Spleen (tissue), 11 donors: ENCODE measurements at regions not wholly inside any gene's neighbourhood (a gene's known extent, or its start where the extent isn't known, plus 50 kb on each side); places are given as distances from the start of the nearest gene placed in this dataset.

Source experiments
- DNase-seq: peaks from one replicate; pipeline ENCODE4 v3.0.0-alpha.2; 2020
- H3K27ac ChIP-seq, 8 donors: fragments of 200-600 bp; sonication (generic) in 7 of 8; 1 replicate in 4 of 8; 2 replicates in 4 of 8; pipeline versions ENCODE4 v1.5.0 to v1.8.0; 2016 to 2021; ENCODE audit warnings: inconsistent platforms in 4 of 8, mild to moderate bottlenecking in 4 of 8, moderate library complexity in 1 of 8
- H3K27me3 ChIP-seq, 7 donors: fragments of 200-600 bp; sonication (generic) in 6 of 7; replicated peaks in 1 of 7; 1 replicate in 4 of 7; 2 replicates in 3 of 7; pipeline versions ENCODE4 v1.5.0 to v1.8.0; 2016 to 2021; ENCODE audit warnings: inconsistent platforms in 3 of 7, mild to moderate bottlenecking in 1 of 7
- H3K36me3 ChIP-seq, 6 donors: fragments of 200-600 bp; sonication (generic) in 5 of 6; 1 replicate in 4 of 6; 2 replicates in 2 of 6; pipeline versions ENCODE4 v1.5.0 to v1.8.0; 2016 to 2021; ENCODE audit warnings: inconsistent platforms in 2 of 6
- H3K4me1 ChIP-seq, 6 donors: fragments of 200-600 bp; sonication (generic) in 5 of 6; 1 replicate in 3 of 6; 2 replicates in 3 of 6; pipeline versions ENCODE4 v1.5.0 to v1.8.0; 2016 to 2021; ENCODE audit warnings: inconsistent platforms in 3 of 6
- H3K4me3 ChIP-seq, 8 donors: fragments of 200-600 bp; sonication (generic) in 7 of 8; 1 replicate in 4 of 8; 2 replicates in 4 of 8; pipeline versions ENCODE4 v1.5.0 to v1.8.0; 2016 to 2021; ENCODE audit warnings: inconsistent platforms in 4 of 8, mild to moderate bottlenecking in 4 of 8, moderate library complexity in 2 of 8
- H3K9me3 ChIP-seq, 8 donors: fragments of 200-600 bp; sonication (generic) in 7 of 8; 1 replicate in 4 of 8; 2 replicates in 4 of 8; pipeline versions ENCODE4 v1.5.0 to v1.8.0; 2016 to 2021; ENCODE audit warnings: inconsistent platforms in 4 of 8
- CTCF ChIP-seq, 11 experiments: fragments of 200-600 bp in 7 of 11; fragments of 450-650 bp in 4 of 11; sonication (generic) in 4 of 11; IDR thresholded peaks in 8 of 11; conservative IDR thresholded peaks in 3 of 11; 1 replicate in 7 of 11; 2 replicates in 4 of 11; pipeline versions ENCODE4 v1.4.0 to v1.8.0; 2016 to 2021; ENCODE audit warnings: antibody characterized with exemption in 11 of 11, inconsistent platforms in 4 of 11, mild to moderate bottlenecking in 1 of 11
- POLR2A ChIP-seq, 3 donors: fragments of 450-650 bp; IDR thresholded peaks; one replicate each; pipeline ENCODE4 v1.5.1; 2017; ENCODE audit warnings: antibody characterized with exemption in 3 of 3, mild to moderate bottlenecking in 1 of 3
- POLR2AphosphoS5 ChIP-seq, 3 donors: sonication (generic); formaldehyde crosslinking; IDR thresholded peaks; one replicate each; pipeline ENCODE4 v1.5.1; 2017; ENCODE audit warnings: antibody characterized with exemption in 3 of 3
- WGBS, 5 donors: extraction: QIAGEN DNeasy Blood & Tissue Kit in 3 of 5; methylation state at CpG; one replicate each; pipeline versions ENCODE4 v1.1.5 to v1.1.7; 2013 to 2018; 5-methylcytosine and 5-hydroxymethylcytosine counted together
- intact Hi-C: fragments of 100-400 bp; cut with DNase I; formaldehyde crosslinking; loops from one replicate; pipeline ENCODE4 v1.15.0; 2023; ENCODE audit warnings: low total_unique reads
- donor health status: healthy with polysubstance abuse.
- donor health status: DM: no; HTN: no; CAD: no; lungs with moderate emphysema.
- donor health status: DM: no; HTN: no; CAD: no.
- donor health status: Bipolar disorder and iron deficiency.
- donor health status: healthy.
- donor health status: DM: no; HTN: no; CAD: no.
- donor health status: DM: yes; HTN: yes; CAD: no.

- H3K36me3 ChIP-seq, result no peaks in the 10 kb centered on the region
- H3K27ac ChIP-seq, result no peak overlapping the region
- H3K4me3 ChIP-seq, result no peak overlapping the region
- DNase-seq, result no peak
- H3K27me3 ChIP-seq, result peaks cover 0 to 17% (median 0%) of the 10 kb centered on the region in 7 donors
- no peaks in the 10 kb centered on the region for H3K4me1 ChIP-seq
- intact Hi-C loops, result no loop called here
- H3K9me3 ChIP-seq, result no peaks in the 10 kb centered on the region
- TF ChIP-seq POLR2AphosphoS5 (IDR thresholded peaks at IDR 0.05), result no peak
- TF ChIP-seq CTCF (IDR thresholded peaks at IDR 0.05 in 8 of 11, conservative IDR thresholded peaks at IDR 0.05 in 3 of 11), result no peak
- TF ChIP-seq POLR2A (IDR thresholded peaks at IDR 0.05), result no peak
- WGBS, 5 donors, result 80 to 100% (median 90%) methylated on average over 1 of the region's 1 CpG
Observed at GRCh38 chr9:99354104-99354503, 132.0 kb downstream of the SEC61B start.

DNA sequence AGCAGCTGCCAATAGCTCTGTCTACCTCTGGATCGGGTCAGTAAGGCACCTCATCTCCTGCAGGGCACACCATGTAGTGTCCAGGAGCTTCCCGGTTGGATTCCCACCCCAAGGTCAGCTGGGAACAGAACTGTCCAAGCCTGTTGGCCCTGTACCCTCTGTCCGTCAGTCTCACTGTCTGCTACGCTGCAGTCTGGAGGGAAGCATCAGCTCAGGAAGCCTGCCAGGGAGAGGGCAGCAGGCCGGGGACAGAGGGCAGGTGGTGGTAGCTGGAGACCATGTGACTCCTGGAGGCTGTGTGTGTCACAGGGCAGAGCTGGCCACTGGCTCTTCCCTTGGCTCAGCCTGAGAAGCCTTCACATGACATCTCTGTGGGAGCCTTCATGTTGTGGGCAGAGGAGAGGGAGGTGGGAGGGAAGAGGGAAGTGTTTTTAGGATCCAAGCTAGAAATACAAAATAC, 134.5 kb downstream of the SEC61B start:
- DNase-seq, result no peak
- Histone ChIP-seq H3K4me1 (no peaks in the 10 kb centered on the region), H3K9me3 (no peaks in the 10 kb centered on the region), H3K4me3 (no peak overlapping the region), H3K36me3 (no peaks in the 10 kb centered on the region), H3K27me3 (peaks cover 0 to 42% (median 5%) of the 10 kb centered on the region in 7 donors), H3K27ac (no peak overlapping the region)
- 73 to 75% (median 73%) methylated on average over 5 of the region's 5 CpGs; no CpG with 5 or more reads in 1 of the 5 donors for WGBS, 5 donors
- intact Hi-C loops, result no loop called here
- TF ChIP-seq POLR2AphosphoS5 (IDR thresholded peaks at IDR 0.05) (no peak), POLR2A (IDR thresholded peaks at IDR 0.05) (no peak), CTCF (IDR thresholded peaks at IDR 0.05 in 8 of 11, conservative IDR thresholded peaks at IDR 0.05 in 3 of 11) (no peak)

DNA sequence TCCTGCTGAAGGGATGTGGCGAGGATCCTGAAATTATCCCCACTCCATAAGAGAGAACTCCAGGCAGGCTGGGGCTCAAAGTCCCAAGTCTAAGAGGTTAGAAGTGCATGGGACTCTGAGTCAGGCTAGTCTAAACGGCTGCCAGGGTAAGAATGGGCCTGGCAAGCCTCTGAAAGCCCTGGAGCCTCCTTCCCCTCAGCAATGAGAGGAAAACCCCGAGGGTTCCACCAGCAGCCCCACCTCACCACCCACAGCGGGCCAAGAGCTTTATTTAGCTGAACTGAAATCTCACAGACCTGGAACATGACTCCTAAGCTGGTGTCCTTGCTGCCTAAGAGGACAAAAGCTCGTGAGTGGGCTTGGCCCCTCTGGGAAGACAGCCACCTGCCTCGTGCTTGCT, 135.5 kb downstream of the SEC61B start:
- Histone ChIP-seq H3K27me3 (peaks cover 3 to 47% (median 5%) of the 10 kb centered on the region in 7 donors), H3K4me3 (no peak overlapping the region), H3K36me3 (no peaks in the 10 kb centered on the region), H3K4me1 (no peaks in the 10 kb centered on the region), H3K9me3 (no peaks in the 10 kb centered on the region), H3K27ac (no peak overlapping the region)
- WGBS, 5 donors, result 65 to 78% (median 74%) methylated on average over 6 of the region's 6 CpGs
- DNase-seq, result no peak
- TF ChIP-seq POLR2AphosphoS5 (IDR thresholded peaks at IDR 0.05), result no peak
- TF ChIP-seq CTCF (IDR thresholded peaks at IDR 0.05 in 8 of 11, conservative IDR thresholded peaks at IDR 0.05 in 3 of 11), result no peak
- no peak for TF ChIP-seq POLR2A (IDR thresholded peaks at IDR 0.05)
- intact Hi-C loops, result no loop called here

- intact Hi-C loops, result no loop called here
- Histone ChIP-seq H3K9me3 (no peaks in the 10 kb centered on the region), H3K36me3 (no peaks in the 10 kb centered on the region), H3K27me3 (peaks cover 3 to 47% (median 5%) of the 10 kb centered on the region in 7 donors), H3K4me1 (no peaks in the 10 kb centered on the region), H3K4me3 (no peak overlapping the region), H3K27ac (no peak overlapping the region)
- WGBS, 5 donors, result 87 to 93% (median 91%) methylated on average over 7 of the region's 7 CpGs
- DNase-seq, result no peak
- TF ChIP-seq POLR2AphosphoS5 (IDR thresholded peaks at IDR 0.05), result no peak
- TF ChIP-seq POLR2A (IDR thresholded peaks at IDR 0.05), result no peak
- no peak for TF ChIP-seq CTCF (IDR thresholded peaks at IDR 0.05 in 8 of 11, conservative IDR thresholded peaks at IDR 0.05 in 3 of 11)
Observed at GRCh38 chr9:99358668-99359067, 136.6 kb downstream of the SEC61B start.
